ENCODE measurements at regions not wholly inside any gene's neighbourhood (a gene's known extent, or its start where the extent isn't known, plus 50 kb on each side); places are given as distances from the start of the nearest gene placed in this dataset.

- no peak for FAIRE-seq
Observed at GRCh38 chr4:84441758-84442377, 57.2 kb downstream of the NKX6-1 start.

- no peak for FAIRE-seq
Observed at GRCh38 chr4:84439996-84440395, 59.1 kb downstream of the NKX6-1 start.

- FAIRE-seq = no peak
Observed at GRCh38 chr4:84436812-84437211, 62.3 kb downstream of the NKX6-1 start.

GRCh38 chr4:84434344-84434743, 64.7 kb downstream of the NKX6-1 start:
- no peak for FAIRE-seq

- no peak for FAIRE-seq
Observed at GRCh38 chr4:84433633-84434222, 65.4 kb downstream of the NKX6-1 start.

- no peak for FAIRE-seq
Observed at GRCh38 chr4:84432713-84433112, 66.4 kb downstream of the NKX6-1 start.

GRCh38 chr4:84420608-84421007, 78.5 kb downstream of the NKX6-1 start:
- FAIRE-seq = no peak

GRCh38 chr4:84419201-84419600, 79.9 kb downstream of the NKX6-1 start:
- FAIRE-seq = no peak

GRCh38 chr4:84417997-84418709, 80.9 kb downstream of the NKX6-1 start:
- no peak for FAIRE-seq

GRCh38 chr4:84413976-84414375, 85.1 kb downstream of the NKX6-1 start:
- FAIRE-seq = no peak

- FAIRE-seq = no peak
Observed at GRCh38 chr4:84413480-84413879, 85.6 kb downstream of the NKX6-1 start.

GRCh38 chr4:84412062-84412461, 87.0 kb downstream of the NKX6-1 start:
- FAIRE-seq = no peak

- no peak for FAIRE-seq
Observed at GRCh38 chr4:84407554-84408407, 91.3 kb downstream of the NKX6-1 start.

- no peak for FAIRE-seq
Observed at GRCh38 chr4:84403656-84404055, 95.4 kb downstream of the NKX6-1 start.

- FAIRE-seq = no peak
Observed at GRCh38 chr4:84401701-84402306, 97.3 kb downstream of the NKX6-1 start.

- FAIRE-seq = no peak
Observed at GRCh38 chr4:84394386-84394785, 104.7 kb downstream of the NKX6-1 start.

GRCh38 chr4:84392951-84393590, 106.0 kb downstream of the NKX6-1 start:
- no peak for FAIRE-seq

GRCh38 chr4:84389406-84389805, 109.7 kb downstream of the NKX6-1 start:
- FAIRE-seq = no peak

GRCh38 chr4:84385203-84385602, 113.9 kb downstream of the NKX6-1 start:
- no peak for FAIRE-seq

- FAIRE-seq = no peak
Observed at GRCh38 chr4:84384801-84385200, 114.3 kb downstream of the NKX6-1 start.

GRCh38 chr4:84381759-84382158, 117.3 kb downstream of the NKX6-1 start:
- FAIRE-seq = no peak

GRCh38 chr4:84379917-84380641, 119.0 kb downstream of the NKX6-1 start:
- FAIRE-seq = no peak
